Hematopoietic multipotent progenitor cell treated with erythropoietin and hydrocortisone succinate and interleukin-3 and kit ligand, for 8 days (in vitro differentiated cells): ENCODE measurements at regions not wholly inside any gene's neighbourhood (a gene's known extent, or its start where the extent isn't known, plus 50 kb on each side); places are given as distances from the start of the nearest gene placed in this dataset.
"Not testable (repeated sequence)": the region's sequence is repeated elsewhere in the genome, so short reads cannot be mapped to it uniquely, and the experiment has no call there.

ENCODE experiments used
- DNase-seq: peaks from one replicate; pipeline ENCODE4 v3.0.0-alpha.2; 2015

GRCh38 chr2:116537811-116538210 is 1276.7 kb upstream of the DDX18 start:
- DNase-seq = no peak

GRCh38 chr2:116545286-116546068 is 1269.0 kb upstream of the DDX18 start:
- DNase-seq = no peak

- not testable (repeated sequence) for DNase-seq
Observed at GRCh38 chr2:116552738-116553419, 1261.6 kb upstream of the DDX18 start.

- no peak for DNase-seq
Observed at GRCh38 chr2:116580209-116580608, 1234.3 kb upstream of the DDX18 start.

GRCh38 chr2:116582850-116583249 is 1231.6 kb upstream of the DDX18 start:
- no peak for DNase-seq

GRCh38 chr2:116585669-116586327 is 1228.7 kb upstream of the DDX18 start:
- DNase-seq = no peak

GRCh38 chr2:116586328-116586689 is 1228.2 kb upstream of the DDX18 start:
- no peak for DNase-seq
